GM21717 (cell line): ENCODE measurements at regions not wholly inside any gene's neighbourhood (a gene's known extent, or its start where the extent isn't known, plus 50 kb on each side); places are given as distances from the start of the nearest gene placed in this dataset.
A peak's percentile ranks its signal among the peaks of the same experiment; 100 is the strongest.
"Not testable (repeated sequence)": the region's sequence is repeated elsewhere in the genome, so short reads cannot be mapped to it uniquely, and the experiment has no call there.

Experiments
- ATAC-seq: cut with Tn5 transposase; IDR thresholded peaks from one replicate; pipeline ENCODE4 v1.9.1; 2021; ENCODE audit warnings: mild to moderate bottlenecking, moderate library complexity; ENCODE audit not compliant: unreplicated experiment

DNA sequence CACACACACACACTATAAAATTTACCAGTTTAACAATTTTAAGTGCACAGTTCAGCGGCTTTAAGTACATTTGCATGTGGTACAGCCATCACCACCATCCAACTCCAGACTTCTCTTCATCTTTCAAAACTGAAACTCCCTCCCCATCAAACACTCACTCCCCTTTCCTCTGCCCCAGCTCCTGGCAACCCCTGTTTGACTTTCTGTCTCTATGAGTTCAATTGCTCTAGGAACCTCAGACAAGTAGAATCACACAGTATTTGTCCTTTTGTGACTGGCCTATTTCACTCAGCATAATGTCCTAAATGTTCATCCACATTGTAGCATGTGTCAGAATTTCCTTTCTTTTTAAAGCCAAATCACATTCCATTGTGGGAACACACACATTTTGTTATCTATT, 302.8 kb upstream of the FOXQ1 start:
- no peak for ATAC-seq

DNA sequence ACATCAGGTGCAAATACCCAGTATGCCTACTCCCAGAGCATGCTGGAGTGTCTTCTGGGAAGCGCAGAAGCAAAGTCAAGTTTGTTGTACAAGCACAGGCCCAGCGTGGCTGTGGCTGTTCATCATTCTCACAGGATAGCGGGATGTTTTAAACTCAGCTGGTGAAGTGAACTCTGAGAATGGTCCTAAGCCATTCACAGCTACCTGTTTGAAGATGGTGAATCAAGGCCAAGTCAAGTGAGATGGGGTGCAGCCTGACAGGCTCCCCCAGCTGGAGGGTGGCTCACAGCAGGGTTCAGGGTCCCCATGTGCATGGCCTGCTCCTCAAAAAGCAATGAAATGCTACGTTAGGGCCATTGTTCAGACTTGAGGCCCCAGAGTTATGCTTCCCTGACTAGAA, 304.7 kb upstream of the FOXQ1 start:
- no peak for ATAC-seq

DNA sequence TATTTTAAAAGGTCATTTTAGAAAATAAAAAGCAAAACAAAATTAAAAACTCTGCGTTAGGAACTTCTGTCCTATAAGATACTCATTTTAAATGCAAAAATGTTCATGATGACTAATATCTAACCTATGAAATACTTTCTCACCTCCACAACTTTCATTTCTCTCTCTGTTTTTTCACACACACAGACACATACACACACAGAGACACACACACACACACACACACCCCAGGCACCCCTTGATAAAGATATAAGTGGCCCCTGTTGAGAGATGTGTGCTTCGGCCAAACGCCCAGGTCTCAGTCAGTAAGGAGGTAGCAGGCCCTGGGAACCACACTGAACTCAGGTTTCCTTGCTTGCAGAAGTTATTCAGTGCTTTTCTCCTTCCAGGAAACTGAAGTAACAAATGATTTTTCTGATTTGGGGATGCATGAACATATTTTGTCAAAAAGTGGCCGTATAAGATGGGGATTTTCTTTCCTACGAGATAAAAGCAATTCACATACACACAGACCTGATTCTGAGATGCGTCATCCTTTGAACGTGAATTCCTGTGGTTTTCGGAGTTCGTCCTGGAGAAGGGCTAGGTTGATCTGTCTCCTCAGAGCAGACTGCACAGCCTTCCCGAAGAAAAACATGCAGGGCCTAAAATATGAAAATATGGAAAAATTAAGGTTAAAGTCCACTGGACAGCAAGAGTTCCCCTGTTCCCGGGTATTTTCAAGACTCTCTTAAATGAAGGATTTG, 306.8 kb upstream of the FOXQ1 start:
- ATAC-seq, result no peak

- no peak for ATAC-seq
Observed at GRCh38 chr6:1003394-1004160, 308.3 kb upstream of the FOXQ1 start.

DNA sequence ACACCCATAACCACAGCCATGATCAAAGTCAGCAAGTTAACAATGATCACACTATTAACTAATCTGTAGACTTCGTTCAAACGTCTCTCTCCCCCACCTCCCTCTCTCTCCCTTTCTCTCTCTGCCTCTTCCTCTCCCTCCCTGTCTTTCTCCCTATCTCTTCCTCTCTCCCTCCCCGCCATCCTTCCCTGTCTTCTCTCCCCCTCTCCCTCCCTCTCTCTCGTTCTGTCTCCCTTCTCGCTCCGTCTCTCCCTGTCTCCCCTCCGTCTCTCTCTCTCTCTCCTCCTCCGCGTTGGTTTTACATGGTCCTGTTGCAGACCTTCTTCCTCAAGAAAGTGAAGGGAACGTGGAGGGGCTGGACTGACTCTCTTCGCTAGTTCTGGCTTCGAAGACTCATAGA, 308.9 kb upstream of the FOXQ1 start:
- no peak for ATAC-seq

DNA sequence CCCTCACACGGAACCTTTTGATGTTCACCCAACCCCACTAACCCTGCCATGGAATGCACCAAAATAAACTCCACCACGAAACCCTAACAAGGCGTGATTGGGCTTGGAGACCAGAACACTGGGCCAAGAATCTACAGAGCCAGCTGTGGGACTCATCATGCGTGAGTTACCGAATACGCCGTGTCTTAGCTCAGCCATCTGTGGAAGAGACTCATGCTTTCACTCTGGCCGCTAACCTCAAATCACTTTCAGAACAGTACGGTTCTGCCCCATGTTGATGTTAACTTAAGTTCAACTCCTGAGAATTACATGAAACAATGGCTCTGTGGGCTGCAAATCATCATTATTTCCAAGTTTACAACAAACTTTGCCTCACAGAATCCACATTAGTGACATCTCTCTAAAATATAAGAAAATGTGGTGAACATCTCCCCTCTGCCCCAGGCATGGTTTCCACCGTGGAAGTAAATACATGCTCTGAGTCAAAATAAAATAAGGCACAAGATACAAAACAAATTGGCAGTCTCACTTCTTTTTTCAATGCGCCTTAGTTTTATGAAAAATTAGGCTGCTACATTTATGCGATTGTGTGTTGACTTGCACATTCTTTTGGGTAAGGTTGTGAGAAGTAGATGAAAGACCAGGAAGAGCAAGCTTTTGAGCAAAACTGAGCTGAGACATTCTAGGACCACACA, 308.9 kb upstream of the EXOC2 start:
- peak; percentile 89 for ATAC-seq

- ATAC-seq, result no peak
Observed at GRCh38 chr6:999552-999951, 306.6 kb upstream of the EXOC2 start.

GRCh38 chr6:998551-998950, 305.6 kb upstream of the EXOC2 start:
- ATAC-seq, result no peak

DNA sequence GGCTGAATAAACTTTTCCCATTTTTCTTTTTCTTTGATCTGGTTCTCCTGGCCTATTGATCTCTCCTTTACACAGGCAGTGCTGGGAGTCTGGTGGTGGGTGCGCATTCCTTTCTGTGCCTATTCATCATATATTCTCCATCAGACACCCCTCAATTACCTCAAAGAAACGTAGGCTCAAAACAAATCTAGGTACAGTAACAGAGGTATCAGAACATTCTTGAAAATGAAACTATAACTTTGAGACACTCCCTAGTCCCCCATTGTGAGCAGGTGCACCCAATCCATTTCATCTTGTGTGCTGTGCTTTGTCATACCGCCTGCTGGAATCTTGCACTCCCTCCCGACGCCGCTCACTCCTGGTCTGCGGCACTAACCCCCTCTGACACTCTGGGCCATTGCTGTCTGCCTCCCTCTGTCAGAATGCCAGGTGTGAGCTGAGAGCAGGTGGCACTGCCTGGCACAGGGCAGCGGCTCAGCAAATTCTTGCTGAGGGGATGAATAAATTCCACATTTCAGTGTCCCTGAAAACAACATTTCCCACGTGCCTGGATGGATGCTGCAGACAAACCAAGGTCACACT, 303.4 kb upstream of the EXOC2 start:
- no peak for ATAC-seq

- ATAC-seq, result no peak
Observed at GRCh38 chr6:991192-991591, 298.3 kb upstream of the EXOC2 start.

DNA sequence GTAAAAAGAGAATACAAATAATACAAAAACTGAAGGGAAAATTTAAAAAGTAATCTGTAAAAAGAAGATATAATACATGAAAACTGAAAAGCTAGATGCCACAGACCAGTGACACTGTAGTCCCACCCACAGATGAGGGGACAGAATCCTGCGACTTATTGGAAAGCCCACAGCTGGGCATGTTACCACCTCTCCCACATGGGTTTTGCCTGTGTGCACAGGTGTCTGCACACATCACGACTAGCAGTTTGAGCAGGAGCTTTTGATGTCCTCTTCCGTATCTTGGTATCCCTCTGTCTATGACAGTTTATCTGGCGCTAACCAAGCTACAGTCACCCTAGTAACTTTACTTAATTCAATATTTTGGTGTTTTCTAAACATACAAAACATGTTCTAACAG, 291.1 kb upstream of the EXOC2 start:
- ATAC-seq, result no peak

DNA sequence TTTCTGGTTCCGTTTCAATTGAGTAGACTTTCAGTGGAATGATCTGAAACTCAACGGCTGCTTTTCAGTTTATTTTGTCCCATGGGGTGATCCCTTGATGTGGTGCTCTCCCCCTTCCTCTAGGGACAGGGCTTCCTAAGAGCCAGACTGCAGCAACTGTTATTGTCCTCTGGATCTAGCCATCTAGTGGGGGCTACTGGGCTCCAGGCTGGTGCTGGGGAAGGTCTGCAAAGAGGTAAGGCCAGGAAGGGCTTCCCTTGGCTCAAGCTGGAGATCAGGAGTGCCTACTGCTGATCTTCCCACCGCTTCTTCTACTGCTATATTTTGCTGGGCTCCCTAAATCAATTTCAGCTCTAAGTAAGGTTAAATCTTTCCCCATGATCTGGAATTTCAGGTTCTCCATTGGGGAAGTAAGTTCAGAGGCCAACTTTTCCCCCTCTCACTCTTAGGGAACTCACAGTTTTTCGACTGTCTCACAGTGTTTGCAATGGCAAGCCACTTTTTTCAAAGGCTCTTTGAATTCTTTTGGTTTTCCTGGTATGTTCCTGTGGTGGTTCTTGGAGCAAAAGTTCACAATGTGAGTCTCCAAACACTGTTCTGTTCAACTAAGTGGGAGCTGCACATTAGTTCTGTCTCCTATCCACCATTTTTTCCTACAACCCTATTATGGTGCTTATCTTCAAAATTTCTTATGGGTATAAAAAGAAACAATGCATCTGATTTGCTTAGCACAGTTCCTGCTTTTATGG, 286.2 kb upstream of the EXOC2 start:
- no peak for ATAC-seq

GRCh38 chr6:977226-977625, 284.3 kb upstream of the EXOC2 start:
- ATAC-seq, result not testable (repeated sequence)

DNA sequence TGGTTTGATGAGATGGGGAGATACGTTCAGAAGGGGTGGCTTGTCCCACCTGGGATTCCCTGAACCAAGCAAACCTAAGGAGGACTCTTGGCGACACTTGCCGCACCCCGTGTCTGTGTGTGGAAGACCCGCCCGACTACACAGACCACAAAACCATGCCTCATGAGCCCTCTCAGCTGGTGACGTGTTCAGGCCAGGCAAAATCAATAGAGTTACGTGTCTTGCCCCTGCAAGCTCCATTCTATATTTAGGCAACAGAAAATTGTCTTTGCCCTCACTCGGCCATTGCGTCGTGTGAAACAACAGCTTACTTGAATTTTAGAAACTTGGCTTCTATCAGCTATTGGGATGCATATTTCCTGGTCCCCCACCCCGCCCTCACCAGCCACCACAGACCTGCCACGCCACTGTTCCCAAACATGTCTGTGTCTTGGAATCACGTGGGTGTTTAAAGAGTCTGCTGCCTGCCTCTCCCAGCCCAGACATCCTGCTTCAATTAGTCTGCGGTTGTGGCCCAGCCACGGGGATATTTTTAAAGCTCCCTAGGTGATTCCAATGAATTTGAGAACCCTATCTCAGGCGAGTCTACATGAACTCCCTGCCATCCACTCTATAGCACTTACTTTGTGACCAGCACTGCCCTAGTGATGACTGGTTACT, 279.2 kb upstream of the EXOC2 start:
- ATAC-seq, result no peak

DNA sequence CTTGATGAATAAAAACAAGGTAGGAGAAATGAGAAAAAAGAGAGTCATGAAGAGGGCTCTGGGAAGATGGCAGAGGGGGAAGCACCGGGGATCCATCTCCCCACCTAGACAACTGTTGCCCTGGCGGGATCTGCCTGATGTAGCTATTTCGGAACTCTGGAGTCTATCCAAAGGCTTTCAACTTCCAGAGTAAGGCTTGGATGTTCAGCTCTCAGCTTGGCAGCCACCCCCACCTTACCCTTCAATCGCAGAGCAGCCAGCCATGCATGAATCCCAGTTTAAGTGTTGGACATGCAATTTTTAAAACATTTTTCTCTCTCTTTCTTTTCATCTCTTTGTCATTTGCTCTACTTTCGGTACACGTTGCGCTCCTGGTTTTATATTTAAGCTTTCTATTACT, 275.9 kb upstream of the EXOC2 start:
- no peak for ATAC-seq

DNA sequence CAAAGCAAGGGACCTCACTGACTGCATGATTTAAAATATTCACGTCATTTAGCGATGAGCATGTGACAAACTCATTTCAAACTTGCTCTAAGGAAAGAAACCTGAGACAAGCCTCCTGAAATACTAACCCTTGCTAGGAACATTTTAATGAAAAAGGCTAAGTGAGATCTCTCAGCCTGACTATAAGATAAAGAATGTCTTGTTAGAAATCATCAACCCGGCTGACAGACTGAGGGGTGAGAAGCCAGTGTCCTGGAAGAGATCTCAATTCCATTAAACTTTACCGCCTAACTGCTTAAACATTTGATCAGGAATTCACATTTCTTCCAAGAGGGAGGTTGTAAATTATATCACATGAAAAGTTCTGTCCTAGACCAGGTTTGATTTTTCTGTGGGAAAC, 274.8 kb upstream of the EXOC2 start:
- ATAC-seq, result no peak

- ATAC-seq, result no peak
Observed at GRCh38 chr6:965343-965742, 272.4 kb upstream of the EXOC2 start.

DNA sequence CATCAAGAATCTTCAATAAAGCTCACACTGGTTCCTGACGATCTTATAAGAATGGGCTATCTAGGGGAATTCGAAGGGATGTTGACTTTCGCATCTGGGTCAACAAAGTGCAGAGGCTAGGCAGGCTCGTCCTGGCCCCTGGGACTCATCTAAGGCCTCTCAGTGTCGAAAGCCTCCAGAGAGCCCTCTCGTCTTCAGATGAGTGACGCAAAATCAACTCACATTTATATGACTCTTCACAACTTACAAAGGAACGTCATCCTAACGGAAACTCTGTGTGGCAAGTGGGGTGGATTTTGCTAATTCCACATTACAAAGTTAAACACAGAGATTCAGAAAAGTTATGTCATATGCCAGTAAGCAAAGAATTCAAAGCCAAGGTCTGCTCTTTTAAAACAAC, 270.5 kb upstream of the EXOC2 start:
- no peak for ATAC-seq

DNA sequence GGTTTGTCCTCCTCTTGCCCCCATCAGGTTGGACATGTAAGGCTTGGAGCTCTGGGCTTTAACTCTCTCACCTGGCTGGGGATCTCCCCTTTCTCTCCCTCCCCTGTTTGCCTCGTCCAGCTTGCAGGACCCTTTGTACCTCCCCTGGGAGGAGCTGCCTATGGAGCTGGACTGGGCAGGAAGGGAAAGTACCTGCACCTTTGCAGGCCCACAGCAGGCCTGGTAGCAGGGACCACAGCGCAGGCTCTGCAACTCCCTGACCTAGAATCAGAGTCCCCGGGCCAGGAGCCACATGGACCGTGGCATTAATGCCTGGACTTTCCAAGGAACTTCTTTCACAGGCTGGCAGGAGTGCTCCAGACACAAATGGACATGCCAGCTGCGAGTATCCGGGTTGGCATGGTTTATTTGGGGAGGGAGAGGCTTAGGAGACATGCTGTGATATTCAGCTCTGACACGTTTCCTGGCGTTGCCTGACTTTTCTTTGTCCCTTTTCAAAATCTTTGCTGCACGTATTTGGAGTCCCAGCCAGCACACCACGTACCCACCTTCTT, 268.5 kb upstream of the EXOC2 start:
- ATAC-seq, result no peak

DNA sequence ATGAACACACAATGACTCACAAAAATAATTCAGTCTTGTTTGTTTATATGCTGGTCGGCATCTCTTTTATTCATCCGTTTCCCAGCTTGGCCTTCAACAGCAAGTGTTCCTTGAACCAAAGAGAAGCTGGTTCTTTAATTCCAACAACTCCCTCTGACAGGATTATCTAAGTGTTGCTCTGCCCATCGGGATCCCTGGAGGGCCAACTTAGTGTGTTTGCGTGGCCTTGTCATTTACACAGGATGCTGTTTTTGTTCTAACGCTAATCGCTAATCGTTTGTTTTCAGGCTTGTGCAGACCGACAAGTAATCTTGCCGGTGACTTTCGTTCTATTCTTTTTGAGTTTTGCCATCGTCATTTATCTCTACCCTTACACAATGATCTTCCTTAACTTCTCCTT, 267.4 kb upstream of the EXOC2 start:
- no peak for ATAC-seq
